ENCODE measurements at regions not wholly inside any gene's neighbourhood (a gene's known extent, or its start where the extent isn't known, plus 50 kb on each side); places are given as distances from the start of the nearest gene placed in this dataset.

DNA sequence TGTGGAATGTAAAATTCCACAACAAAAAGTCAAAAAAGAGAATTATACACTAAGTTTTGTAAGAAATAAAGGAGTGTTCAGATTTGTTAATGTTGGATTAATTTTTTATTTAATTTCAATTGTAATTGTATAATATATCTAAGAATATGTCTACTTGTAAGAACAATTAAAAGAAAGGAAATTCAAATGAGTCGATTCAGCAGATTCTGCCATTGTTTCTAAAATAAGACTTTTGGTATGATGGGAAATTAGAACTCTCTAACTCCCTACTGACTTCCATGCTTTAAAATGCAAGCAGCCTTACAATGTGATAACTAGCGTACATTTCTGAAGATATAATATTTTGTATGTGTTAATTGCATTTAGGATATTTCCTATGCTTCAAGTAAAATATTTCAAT, 395.9 kb upstream of the ZNF717 start:
- H2AFZ ChIP-seq (ENCODE audit: low read length): no peak overlapping the region
- H3K9ac ChIP-seq (ENCODE audit: low read depth, low read length, poor library complexity, severe bottlenecking): no peak overlapping the region
- no peaks in the 10 kb centered on the region for H3K27me3 ChIP-seq (ENCODE audit: insufficient read depth, low read length, poor library complexity, severe bottlenecking)
- no peaks in the 10 kb centered on the region for H3K36me3 ChIP-seq (ENCODE audit: insufficient read depth, low read length)
- no peaks in the 10 kb centered on the region for H3F3A ChIP-seq (ENCODE audit: low read depth)
- H3K4me2 ChIP-seq (ENCODE audit: low read depth, low read length, poor library complexity, severe bottlenecking): no peak overlapping the region
- H3K9me3 ChIP-seq (ENCODE audit: insufficient read depth, low read depth, low read length): no peaks in the 10 kb centered on the region
- no peaks in the 10 kb centered on the region for H4K20me1 ChIP-seq (ENCODE audit: insufficient read depth, low read length, poor library complexity, severe bottlenecking)
- H3K4me3 ChIP-seq (ENCODE audit: low read length, poor library complexity, severe bottlenecking): no peak overlapping the region
- no peak for TF ChIP-seq EZH2phosphoT487 (IDR thresholded peaks at IDR 0.05; ENCODE audit: borderline replicate concordance)
- TF ChIP-seq, protein P1, sequence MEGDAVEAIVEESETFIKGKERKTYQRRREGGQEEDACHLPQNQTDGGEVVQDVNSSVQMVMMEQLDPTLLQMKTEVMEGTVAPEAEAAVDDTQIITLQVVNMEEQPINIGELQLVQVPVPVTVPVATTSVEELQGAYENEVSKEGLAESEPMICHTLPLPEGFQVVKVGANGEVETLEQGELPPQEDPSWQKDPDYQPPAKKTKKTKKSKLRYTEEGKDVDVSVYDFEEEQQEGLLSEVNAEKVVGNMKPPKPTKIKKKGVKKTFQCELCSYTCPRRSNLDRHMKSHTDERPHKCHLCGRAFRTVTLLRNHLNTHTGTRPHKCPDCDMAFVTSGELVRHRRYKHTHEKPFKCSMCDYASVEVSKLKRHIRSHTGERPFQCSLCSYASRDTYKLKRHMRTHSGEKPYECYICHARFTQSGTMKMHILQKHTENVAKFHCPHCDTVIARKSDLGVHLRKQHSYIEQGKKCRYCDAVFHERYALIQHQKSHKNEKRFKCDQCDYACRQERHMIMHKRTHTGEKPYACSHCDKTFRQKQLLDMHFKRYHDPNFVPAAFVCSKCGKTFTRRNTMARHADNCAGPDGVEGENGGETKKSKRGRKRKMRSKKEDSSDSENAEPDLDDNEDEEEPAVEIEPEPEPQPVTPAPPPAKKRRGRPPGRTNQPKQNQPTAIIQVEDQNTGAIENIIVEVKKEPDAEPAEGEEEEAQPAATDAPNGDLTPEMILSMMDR (conservative IDR thresholded peaks at IDR 0.05; ENCODE audit: low read length): no peak
- H3K79me2 ChIP-seq (ENCODE audit: insufficient read depth, low read length): no peaks in the 10 kb centered on the region
- H3K9me2 ChIP-seq (replicated peaks; ENCODE audit: low read depth, low read length): no peaks in the 10 kb centered on the region
- H3K4me1 ChIP-seq (ENCODE audit: insufficient read depth, low read length, poor library complexity, severe bottlenecking): no peaks in the 10 kb centered on the region

DNA sequence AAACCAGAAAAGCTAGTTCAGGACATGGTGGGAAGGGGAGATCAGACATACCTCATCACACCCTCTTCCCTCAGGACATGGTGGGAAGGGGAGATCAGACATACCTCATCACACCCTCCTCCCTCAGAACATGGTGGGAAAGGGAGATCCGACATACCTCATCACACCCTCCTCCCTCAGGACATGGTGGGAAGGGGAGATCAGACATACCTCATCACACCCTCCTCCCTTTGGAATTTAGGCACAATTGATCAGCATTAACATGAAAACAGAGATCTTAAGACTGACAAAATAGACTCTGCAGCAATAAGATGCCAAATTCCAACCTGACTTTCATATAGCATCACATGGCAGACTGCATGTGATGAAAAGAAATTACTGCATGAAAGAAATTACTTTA, 412.7 kb upstream of the ZNF717 start:
- TF ChIP-seq EZH2phosphoT487 (IDR thresholded peaks at IDR 0.05; ENCODE audit: borderline replicate concordance): no peak
- TF ChIP-seq, protein P1 (conservative IDR thresholded peaks at IDR 0.05; ENCODE audit: low read length): no peak

DNA sequence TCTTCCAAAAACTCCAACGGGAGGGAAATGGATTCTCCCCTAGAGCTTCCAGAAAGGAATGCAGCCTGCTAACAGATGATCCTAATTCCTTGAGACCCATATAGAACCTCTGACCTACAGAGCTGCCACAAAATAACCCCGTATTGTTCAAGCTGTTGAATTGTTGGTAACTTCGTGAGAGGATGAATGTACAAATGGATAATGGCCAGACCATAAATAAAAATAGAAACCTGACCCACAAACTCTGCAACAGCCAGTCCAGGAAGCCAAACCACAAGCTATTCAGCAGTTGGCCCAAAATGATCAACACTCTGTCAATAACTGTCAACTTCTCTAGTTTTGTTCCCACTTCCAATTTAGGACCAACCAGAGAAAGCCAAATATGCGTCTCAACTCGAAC, 414.0 kb upstream of the ZNF717 start:
- Histone ChIP-seq H3K27me3 (ENCODE audit: insufficient read depth, low read length, poor library complexity, severe bottlenecking) (no peaks in the 10 kb centered on the region), H4K20me1 (ENCODE audit: insufficient read depth, low read length, poor library complexity, severe bottlenecking) (no peaks in the 10 kb centered on the region), H3K4me2 (ENCODE audit: low read depth, low read length, poor library complexity, severe bottlenecking) (no peak overlapping the region), H3K4me3 (ENCODE audit: low read length, poor library complexity, severe bottlenecking) (no peak overlapping the region), H2AFZ (ENCODE audit: low read length) (no peak overlapping the region), H3K4me1 (ENCODE audit: insufficient read depth, low read length, poor library complexity, severe bottlenecking) (no peaks in the 10 kb centered on the region), H3K9ac (ENCODE audit: low read depth, low read length, poor library complexity, severe bottlenecking) (no peak overlapping the region), H3K79me2 (ENCODE audit: insufficient read depth, low read length) (no peaks in the 10 kb centered on the region), H3F3A (ENCODE audit: low read depth) (no peaks in the 10 kb centered on the region), H3K9me3 (ENCODE audit: insufficient read depth, low read depth, low read length) (no peaks in the 10 kb centered on the region; the same call in 1 of the 2 replicates), H3K9me2 (replicated peaks; ENCODE audit: low read depth, low read length) (no peaks in the 10 kb centered on the region), H3K36me3 (ENCODE audit: insufficient read depth, low read length) (no peaks in the 10 kb centered on the region)
- no peak for TF ChIP-seq EZH2phosphoT487 (IDR thresholded peaks at IDR 0.05; ENCODE audit: borderline replicate concordance)
- TF ChIP-seq, protein P1 (conservative IDR thresholded peaks at IDR 0.05; ENCODE audit: low read length): no peak

More for the DNA sequence above, 412.7 kb upstream of the ZNF717 start:
- Histone ChIP-seq H2AFZ (ENCODE audit: low read length) (no peak overlapping the region), H3K27me3 (ENCODE audit: insufficient read depth, low read length, poor library complexity, severe bottlenecking) (no peaks in the 10 kb centered on the region), H3K4me1 (ENCODE audit: insufficient read depth, low read length, poor library complexity, severe bottlenecking) (no peaks in the 10 kb centered on the region), H3K9me2 (replicated peaks; ENCODE audit: low read depth, low read length) (no peaks in the 10 kb centered on the region), H3K79me2 (ENCODE audit: insufficient read depth, low read length) (no peaks in the 10 kb centered on the region), H3K4me2 (ENCODE audit: low read depth, low read length, poor library complexity, severe bottlenecking) (no peak overlapping the region), H3K36me3 (ENCODE audit: insufficient read depth, low read length) (no peaks in the 10 kb centered on the region), H3F3A (ENCODE audit: low read depth) (no peaks in the 10 kb centered on the region), H4K20me1 (ENCODE audit: insufficient read depth, low read length, poor library complexity, severe bottlenecking) (no peaks in the 10 kb centered on the region), H3K4me3 (ENCODE audit: low read length, poor library complexity, severe bottlenecking) (no peak overlapping the region), H3K9ac (ENCODE audit: low read depth, low read length, poor library complexity, severe bottlenecking) (no peak overlapping the region), H3K9me3 (ENCODE audit: insufficient read depth, low read depth, low read length) (no peaks in the 10 kb centered on the region; the same call in 1 of the 2 replicates)

All from Loucy (cell line).